ENCODE measurements at regions not wholly inside any gene's neighbourhood (a gene's known extent, or its start where the extent isn't known, plus 50 kb on each side); places are given as distances from the start of the nearest gene placed in this dataset.

- Histone ChIP-seq H4K20me1 (ENCODE audit: control insufficient read depth, insufficient read depth) (no peaks in the 10 kb centered on the region), H3K27me3 (replicated peaks in 1 of 2; ENCODE audit: control insufficient read depth in 2 of 2, insufficient read depth in 2 of 2, low read length in 1 of 2) (no peaks in the 10 kb centered on the region), H3K4me2 (ENCODE audit: control insufficient read depth, insufficient read depth) (no peak overlapping the region), H3K27ac (ENCODE audit: control insufficient read depth, insufficient read depth) (no peak overlapping the region), H3K36me3 (ENCODE audit: control insufficient read depth in 2 of 2, insufficient read depth in 2 of 2, low read length in 1 of 2) (no peaks in the 10 kb centered on the region), H3K4me1 (ENCODE audit: control insufficient read depth, insufficient read depth, low read length) (no peaks in the 10 kb centered on the region), H3K9ac (ENCODE audit: control insufficient read depth, insufficient read depth, low read length) (no peak overlapping the region), H3K9me3 (replicated peaks; ENCODE audit: control insufficient read depth, insufficient read depth, low read length) (no peaks in the 10 kb centered on the region), H3K79me2 (ENCODE audit: control insufficient read depth, insufficient read depth, low read length) (no peaks in the 10 kb centered on the region), H2AFZ (ENCODE audit: control insufficient read depth, low read depth, low read length) (no peak overlapping the region), H3K4me3 (no peak overlapping the region)
- no TSS peak for BruUV-seq (replicated peaks)
- no peak for FAIRE-seq
- ATAC-seq: no peak
- in situ Hi-C loops (cut with MboI): no loop called here
- ChIA-PET POLR2A (no interaction called here), RAD21 (ENCODE audit: unreplicated experiment) (no interaction called here), SMC1A (ENCODE audit: uncharacterized antibody, unreplicated experiment) (no interaction called here), CTCF (interaction anchor here (0.6 kb wide), 1 partner anchor 94 kb away, joined by 4 read pairs; no protein-coding TSS in a partner anchor)
- intact Hi-C loops (cut with micrococcal nuclease; ENCODE audit: unreplicated experiment): no loop called here
- WGBS (ENCODE audit: insufficient coverage, insufficient replicate concordance, low lambda C conversion rate, missing lambda C conversion rate): 31% methylated on average over 1 of the region's 1 CpG
- DNase-seq (ENCODE audit: low read depth, low spot score): no peak
- no peak for TF ChIP-seq TAF1 (IDR thresholded peaks at IDR 0.05; ENCODE audit: borderline replicate concordance, low read depth, low read length)
- TF ChIP-seq CHD2 (IDR thresholded peaks at IDR 0.05; ENCODE audit: borderline replicate concordance, low read depth, low read length): no peak
These were observed 105.8 kb downstream of the TBX22 start for GRCh38 chrX:80120335-80120734.

- POLR2A ChIA-PET: no interaction called here
- 0% methylated on average over 1 of the region's 1 CpG for WGBS (ENCODE audit: insufficient coverage, insufficient replicate concordance, low lambda C conversion rate, missing lambda C conversion rate)
- Histone ChIP-seq H3K9me3 (replicated peaks; ENCODE audit: control insufficient read depth, insufficient read depth, low read length) (no peaks in the 10 kb centered on the region), H3K4me2 (ENCODE audit: control insufficient read depth, insufficient read depth) (no peak overlapping the region), H3K4me1 (ENCODE audit: control insufficient read depth, insufficient read depth, low read length) (no peaks in the 10 kb centered on the region), H3K27ac (ENCODE audit: control insufficient read depth, insufficient read depth) (no peak overlapping the region), H3K4me3 (no peak overlapping the region), H4K20me1 (ENCODE audit: control insufficient read depth, insufficient read depth) (no peaks in the 10 kb centered on the region), H3K79me2 (ENCODE audit: control insufficient read depth, insufficient read depth, low read length) (no peaks in the 10 kb centered on the region), H2AFZ (ENCODE audit: control insufficient read depth, low read depth, low read length) (no peak overlapping the region), H3K27me3 (replicated peaks in 1 of 2; ENCODE audit: control insufficient read depth in 2 of 2, insufficient read depth in 2 of 2, low read length in 1 of 2) (no peaks in the 10 kb centered on the region), H3K9ac (ENCODE audit: control insufficient read depth, insufficient read depth, low read length) (no peak overlapping the region), H3K36me3 (ENCODE audit: control insufficient read depth in 2 of 2, insufficient read depth in 2 of 2, low read length in 1 of 2) (no peaks in the 10 kb centered on the region)
- BruUV-seq (replicated peaks): no TSS peak
- ATAC-seq (no peak), DNase-seq (ENCODE audit: low read depth, low spot score) (no peak), FAIRE-seq (no peak)
- TF ChIP-seq ETV6 (conservative IDR thresholded peaks at IDR 0.05 in 1 of 2, IDR thresholded peaks at IDR 0.05 in 1 of 2; ENCODE audit: borderline replicate concordance in 1 of 2, low read depth in 1 of 2): no peak
- TF ChIP-seq WRNIP1 (IDR thresholded peaks at IDR 0.05; ENCODE audit: borderline replicate concordance, low read depth, low read length): no peak
- no peak for TF ChIP-seq POLR2A (IDR thresholded peaks at IDR 0.05; ENCODE audit: low read depth, low read length)
- CTCF ChIA-PET: no interaction called here
- RAD21 ChIA-PET (ENCODE audit: unreplicated experiment): no interaction called here
- intact Hi-C loops (cut with micrococcal nuclease; ENCODE audit: unreplicated experiment): no loop called here
- in situ Hi-C loops (cut with MboI): no loop called here
- SMC1A ChIA-PET (ENCODE audit: uncharacterized antibody, unreplicated experiment): interaction anchor here (0.7 kb wide), 1 partner anchor 36 kb away, joined by 3 read pairs; no protein-coding TSS in a partner anchor
These were observed 124.4 kb downstream of the TBX22 start for GRCh38 chrX:80138938-80139337.

All from GM12878 (cell line).